Stimulated activated CD4-positive, alpha-beta T cell treated with anti-CD3 and anti-CD28 coated beads, TNF-alpha, amount 100 ng/mL, for 48 hours (primary cell): ENCODE measurements at regions not wholly inside any gene's neighbourhood (a gene's known extent, or its start where the extent isn't known, plus 50 kb on each side); places are given as distances from the start of the nearest gene placed in this dataset.

Experiments used
- DNase-seq, 3 donors: peaks; one replicate each; pipeline ENCODE4 v3.0.0-alpha.2; 2020; ENCODE audit warnings: low read depth in 3 of 3

DNA sequence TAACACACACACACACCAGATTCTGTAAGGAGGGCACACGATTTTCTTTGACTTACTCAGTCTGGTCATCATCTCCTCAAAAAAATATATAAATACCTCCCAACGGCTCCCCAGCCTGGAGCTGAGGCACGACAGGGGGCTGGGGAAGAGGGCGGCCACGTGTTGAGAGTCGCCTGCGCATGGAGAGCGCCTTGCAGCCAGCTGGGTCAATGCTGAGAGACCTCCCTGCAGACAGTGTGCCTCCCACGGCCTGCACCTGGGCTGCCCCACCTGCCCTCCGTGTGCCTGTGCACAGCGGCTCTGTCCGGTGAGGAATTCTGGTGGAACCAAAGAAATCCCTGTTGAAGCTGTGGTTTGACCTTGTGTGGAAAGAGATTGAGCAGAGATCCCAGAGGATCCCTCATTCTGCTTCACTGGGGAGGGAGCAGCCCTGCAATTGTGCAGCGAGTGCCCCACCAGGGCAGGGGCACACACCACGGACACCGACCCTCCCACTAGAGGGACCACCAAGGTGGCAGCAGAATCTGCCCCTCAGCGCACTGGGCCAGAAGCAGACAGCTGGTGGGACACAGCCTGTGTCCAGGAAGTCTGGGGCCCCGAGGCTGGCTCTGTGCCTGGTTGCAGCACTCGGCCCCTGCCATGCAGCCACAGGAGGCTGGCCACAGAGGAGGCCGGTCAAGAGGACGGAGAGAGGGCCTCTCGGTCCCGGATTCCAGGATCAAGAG is 150.5 kb upstream of the PPP2R2D start:
- DNase-seq = no peak

DNA sequence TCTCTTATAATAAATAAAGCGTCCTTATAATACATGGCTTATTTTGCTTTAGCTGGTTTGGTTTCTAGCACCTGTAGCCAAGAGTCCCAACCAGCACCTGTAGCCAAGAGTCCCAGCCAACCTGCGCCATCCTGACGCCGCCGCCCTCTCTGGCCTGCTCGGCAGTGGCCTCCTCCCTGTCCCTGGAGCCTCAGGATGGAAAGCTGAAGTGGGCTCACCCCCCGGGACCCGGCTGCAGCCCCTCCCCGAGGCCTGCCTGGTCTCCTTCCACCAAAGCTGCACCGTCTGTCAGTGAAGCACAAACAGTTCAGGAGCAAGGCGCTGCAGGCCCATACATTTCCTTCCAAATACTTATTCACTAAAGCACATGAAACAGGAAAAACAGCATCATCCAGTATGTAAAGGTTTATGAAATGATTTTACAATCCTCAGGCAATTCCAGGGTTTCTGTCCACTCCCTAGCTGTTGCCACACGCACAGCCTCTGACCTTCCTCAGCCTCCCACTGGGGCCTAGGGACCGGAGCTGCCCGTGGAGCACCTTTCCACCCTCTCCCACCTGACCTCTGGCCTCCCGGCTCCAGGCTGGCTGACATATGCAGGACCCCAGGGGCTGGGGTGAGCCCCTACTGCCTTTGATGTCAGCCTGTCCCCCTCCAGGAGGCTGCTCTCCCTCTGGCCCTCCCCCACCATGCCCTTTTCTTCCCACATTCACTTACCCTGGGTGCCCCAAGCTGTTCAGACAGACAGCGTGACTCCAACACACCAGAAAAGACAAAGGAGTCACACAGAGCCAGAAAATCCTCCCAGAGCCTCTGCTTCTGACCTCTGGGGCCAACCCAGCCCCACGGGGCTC is 149.6 kb upstream of the PPP2R2D start:
- DNase-seq = no peak

DNA sequence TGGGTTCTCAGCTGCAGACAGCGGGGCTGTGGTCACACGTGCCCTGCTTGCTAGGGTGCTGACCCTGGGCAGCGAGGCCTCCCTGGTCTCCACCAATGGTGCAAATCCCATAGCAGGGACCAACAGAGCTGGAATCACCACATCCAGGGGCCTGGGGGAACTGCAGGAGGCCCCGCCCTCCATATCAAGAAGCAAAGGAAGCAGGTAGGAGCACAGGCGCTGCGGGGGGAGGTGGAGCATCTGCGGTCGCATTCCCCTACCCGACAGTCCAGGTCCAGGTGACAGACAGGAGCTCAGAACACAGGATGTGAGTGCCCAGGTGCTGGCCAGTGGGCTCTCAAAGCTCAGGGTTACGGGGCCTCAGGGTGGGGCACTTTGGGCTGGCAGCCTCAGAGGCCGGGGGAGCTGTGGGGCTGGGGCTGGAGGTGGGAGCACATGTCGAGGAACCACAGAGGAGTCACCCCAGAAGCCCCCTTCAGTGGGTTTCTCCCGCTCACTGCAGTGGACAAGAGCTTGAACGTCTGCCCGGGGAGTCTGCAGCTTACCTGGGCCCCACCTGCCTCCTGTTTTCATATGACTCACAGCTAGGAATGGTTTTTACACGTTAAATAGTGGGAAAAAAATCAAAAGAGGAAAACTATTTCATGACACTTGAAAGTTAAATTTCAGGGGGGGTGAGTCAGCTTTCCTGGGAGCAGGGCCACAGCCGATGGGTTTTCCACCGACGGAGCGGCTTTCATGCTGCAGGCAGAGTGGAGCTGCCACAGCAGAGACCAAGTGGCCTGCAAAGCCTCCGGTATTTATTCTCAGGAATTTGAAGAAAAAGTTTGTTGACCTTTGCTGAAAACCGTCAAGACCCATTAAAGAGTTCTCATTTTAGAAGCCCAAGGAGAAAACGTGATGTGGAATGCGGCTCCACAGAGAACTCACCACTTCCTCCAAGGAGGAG is 148.7 kb upstream of the PPP2R2D start:
- DNase-seq = no peak

DNA sequence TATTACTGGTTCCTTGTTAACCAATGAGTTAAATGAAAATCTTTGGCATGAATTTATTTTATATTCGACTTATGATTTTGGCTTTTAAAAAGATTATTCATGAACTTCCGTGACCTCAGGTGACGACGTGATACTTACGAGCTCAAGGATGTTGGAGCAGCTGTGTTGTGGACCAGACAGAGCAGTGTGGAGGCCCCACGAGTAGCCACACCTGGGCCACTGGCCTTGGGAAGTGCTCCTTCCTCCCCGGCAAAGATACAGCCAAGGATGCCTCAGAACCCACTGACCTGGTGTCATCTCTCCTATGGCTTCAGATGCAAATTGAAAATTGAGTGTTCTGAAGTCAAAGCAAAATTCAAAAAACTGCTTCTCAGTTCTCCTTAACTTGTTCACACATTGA is 147.5 kb upstream of the PPP2R2D start:
- DNase-seq = no peak

DNA sequence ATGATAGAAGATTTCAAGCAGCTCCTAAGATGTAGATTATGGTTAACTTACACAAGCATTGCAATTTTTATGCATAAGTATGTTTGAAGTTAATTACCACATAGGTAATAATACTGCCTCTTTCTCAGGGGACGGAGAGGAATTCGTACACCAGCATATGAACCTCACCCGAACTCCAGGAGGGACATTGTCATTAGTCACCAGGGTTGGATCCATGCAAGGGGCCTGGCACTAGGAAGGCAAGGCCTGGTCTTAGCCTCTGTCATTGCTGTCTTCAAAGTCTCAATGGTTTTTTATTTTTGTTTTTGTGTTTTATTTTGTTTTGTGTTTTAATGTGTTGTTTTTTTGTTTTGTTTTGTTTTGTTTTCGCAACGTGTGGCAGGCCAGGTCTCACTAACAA is 145.6 kb upstream of the PPP2R2D start:
- DNase-seq = no peak

DNA sequence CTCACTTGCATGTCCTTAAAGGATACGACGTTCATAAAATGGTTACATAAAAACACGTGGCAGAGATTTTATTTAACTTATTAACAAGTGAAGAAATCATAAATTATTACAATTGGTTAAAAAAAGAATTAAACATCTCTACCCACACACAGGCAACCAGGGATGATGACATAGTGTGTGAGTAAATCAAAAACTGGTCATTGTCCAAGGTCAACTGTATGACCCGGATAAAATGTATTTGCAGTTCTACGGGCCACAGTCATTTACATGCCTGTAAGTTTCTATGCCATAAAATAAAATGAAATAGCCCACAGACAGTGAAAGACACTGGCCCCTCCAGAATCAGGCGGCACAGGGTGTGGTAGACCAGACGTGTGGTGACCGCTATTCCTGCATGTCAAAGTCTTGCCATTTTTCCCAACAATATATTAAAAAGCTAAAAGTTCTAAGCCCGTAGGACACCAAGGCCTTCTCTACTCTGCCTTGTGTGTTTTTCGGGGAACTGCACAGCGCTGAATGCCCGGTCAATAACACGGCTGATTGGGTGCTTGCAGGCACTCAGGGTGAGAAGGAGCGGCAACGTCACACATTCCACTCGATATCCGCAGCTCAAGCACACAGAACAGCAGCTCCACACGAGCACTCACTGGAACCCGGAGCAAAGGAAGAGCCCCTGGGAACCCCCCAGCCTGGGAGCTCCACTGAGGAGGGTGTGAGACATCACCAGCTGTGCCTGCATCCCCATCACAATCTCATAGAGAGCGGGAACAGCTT is 143.3 kb upstream of the PPP2R2D start:
- DNase-seq = no peak

DNA sequence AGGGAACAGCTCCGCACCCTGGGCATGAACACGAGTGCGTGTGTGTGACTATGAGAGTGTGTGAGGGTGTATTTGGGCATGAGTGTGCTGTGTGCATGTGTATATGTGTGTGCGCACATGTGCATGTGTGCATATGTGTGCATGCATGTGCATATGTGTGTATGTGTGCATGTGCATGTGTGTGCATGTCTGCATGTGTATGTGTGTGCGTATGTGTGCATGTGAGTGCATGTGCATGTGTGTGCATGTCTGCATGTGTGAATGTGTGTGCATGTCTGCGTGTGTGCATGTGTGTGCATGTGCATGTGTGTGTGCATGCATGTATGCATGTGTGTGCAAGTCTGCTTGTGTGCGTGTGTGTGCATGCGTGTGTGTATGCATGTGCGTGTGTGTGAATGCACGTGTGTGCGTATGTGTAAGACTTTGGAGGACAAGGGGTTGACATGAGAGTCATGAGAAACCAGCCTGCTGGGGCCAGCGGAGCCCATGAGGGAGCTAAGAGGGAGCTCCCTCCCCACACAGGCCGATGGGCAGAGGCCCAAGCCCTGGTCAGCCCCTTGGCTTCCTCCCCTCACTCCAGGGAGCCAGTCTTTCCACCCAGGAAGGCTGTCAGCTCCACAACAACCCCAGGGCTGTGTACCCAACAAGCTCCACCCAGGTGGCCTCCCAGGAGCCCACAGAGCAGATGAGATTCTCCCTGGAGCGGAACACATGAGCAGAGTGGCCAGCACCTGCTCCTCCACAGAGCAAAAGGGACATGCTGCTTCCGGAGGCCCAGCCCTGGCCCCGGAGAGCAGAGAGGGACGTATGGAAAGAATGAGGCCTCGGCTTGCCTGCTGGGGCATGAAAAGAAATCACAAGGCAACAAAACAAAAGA is 142.5 kb upstream of the PPP2R2D start:
- no peak for DNase-seq

DNA sequence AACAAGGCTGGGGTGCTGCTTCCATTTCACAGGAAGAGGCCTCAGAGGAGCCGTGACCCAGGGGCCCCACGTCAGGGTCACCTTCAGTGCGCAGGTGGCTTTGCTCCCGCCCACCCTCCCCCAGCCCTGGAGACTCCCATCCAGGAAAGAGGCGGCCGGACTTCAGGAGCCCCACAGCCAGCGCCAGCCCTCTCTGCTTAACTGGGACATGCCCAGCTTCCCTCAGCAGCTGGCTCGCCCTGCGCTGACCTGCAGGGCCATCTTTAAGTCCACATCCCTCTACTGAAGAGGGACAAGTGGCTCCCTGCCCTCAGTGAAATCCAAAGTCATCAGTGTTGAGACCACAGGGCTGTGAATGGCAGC is 141.9 kb upstream of the PPP2R2D start:
- no peak for DNase-seq

DNA sequence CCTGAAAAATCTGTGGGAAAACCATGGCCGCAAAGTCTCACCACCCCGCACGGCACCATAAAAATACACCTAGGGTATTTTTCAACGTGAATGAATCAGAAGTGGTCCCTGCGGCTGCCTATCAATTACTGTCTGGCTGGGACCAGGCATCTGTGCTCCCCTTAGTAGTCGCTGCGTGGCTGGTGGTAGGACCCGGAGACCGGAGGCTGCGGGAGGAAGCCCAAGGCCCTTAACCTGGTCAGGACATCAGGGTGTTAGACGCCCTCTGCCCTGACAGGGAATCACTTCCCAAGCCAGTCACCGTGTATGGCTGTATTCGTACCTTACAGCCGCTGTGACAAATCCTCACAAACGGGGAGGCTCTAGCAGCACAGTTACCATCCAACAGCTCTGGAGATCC is 141.5 kb upstream of the PPP2R2D start:
- no peak for DNase-seq

DNA sequence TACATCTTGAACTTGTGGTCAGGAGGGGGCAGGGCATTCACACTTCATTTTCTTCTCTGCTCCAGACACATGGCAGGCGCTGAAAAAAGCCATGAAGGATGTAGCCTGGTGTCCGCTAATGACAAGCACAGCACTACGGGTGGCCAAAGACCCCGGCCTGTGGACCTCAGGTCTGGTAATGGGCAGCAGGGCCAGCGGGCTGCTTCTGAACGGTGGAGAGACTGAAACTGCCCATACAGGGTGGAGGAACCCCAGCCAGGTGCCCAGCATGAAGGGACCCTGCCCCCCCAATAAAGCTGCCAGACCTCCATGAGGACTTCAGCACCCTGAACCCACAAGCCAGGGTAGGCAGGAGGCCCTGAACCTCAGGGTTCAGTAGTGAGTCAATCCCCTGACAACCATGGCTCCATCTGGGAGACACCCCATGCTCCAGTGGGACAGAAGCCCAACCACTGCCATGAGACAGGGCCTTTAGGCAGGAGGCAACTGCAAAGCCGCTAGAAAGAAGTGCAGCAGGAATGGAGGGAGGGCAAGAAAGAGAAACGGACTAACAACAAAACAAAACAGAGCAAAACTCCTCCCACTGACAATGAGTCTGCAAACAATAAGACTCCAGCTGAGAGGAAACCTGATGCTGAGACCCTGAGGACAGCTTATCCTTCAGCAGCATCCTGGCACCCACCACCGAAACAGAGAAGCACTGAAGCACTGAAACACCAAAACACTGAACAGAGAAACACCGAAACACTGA is 140.2 kb upstream of the PPP2R2D start:
- no peak for DNase-seq

DNA sequence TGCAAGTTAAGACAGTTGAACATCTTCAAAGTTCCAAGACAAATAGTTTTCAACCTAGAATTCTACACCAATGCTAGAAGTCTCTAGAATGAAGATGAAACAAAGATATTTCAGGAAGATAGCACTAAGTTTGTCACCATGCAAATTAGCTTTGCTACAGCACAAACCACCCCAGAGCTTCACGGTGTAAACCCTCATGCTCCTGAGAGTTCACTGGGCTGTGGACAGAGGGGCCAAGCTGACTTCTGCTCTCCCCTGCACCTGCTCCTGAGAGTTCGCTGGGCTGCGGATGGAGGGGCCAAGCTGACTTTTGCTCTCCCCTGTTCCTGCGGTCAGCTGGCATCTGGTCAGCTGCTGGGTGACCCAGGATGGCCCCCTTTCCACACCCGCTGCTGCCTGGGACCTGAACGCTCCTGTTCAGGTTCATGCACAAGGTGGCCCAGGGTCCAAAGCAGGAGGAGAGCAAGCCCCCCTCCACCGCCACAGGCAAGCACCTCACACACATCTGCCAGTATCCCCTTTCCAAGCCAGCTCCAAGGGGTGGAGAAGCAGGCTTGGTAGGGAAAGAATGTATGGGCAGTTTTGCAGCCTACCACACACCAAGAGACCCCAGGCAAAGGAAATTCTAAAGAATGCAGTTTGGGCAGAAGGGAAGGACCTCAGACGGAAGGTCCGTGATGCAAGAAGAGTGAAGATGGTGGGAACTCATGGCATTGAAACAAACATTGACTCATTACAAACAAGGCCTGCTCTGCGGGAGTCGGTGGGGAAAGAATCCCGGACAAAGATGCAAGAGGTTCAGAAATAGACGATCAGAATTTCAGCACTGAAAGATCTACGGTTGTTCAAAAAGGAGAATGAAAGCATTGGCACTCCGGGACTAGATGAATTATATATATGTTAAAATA is 137.8 kb upstream of the PPP2R2D start:
- DNase-seq = no peak

DNA sequence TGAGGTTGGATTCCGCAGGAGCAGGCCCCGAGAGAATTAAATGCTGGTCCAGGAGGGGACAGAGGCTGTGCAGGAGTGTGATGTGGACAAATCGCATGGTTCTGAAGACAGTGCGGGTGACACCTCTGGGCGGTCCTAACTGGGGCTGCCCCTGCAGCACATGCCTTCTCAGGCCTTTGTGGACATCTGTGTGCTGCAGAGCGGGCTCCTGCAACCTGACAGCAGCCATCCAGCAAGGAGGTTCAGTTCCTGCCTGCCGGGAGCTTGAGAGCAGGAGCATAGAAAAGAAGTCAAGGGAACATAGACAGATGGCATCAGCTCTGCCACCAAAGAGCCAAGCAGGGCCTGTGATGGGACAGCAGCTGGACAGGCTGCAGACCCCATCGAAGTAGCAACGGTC is 135.9 kb upstream of the PPP2R2D start:
- DNase-seq = no peak

DNA sequence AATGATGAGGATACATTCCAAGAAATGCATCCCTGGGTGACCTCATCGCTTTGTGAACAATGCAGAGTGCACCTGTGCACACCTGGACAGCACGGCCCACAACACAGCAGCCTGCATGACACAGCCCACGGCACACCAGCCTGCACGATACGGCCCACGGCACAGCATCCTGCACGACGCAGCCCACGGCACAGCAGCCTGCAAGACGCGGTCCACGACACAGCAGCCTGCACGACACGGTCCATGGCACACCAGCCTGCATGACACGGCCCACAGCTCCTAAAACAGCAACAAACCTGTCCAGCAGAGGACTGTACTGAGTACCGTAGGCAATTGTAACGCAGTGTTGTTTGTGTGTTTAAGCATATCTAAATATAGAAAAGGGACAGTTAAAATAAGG is 134.7 kb upstream of the PPP2R2D start:
- DNase-seq = no peak

DNA sequence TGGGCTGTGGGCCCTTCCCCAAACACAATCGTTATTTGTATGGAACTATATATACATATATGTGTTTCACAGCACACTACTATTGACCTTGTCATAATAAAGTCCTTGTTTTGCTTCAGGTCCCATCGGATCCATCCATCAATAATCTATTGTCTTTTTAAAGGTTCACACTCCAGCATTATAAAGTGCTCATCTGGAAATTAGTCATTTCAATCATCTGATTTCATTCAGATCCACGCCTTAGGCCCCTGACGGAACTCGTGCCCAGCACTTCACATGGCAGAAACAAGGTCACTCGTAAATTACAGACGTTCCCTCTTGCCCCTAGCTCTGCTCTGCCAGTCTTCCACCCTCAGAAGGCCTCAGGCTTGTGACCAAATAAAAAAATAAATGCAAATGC is 133.1 kb upstream of the PPP2R2D start:
- DNase-seq = no peak

DNA sequence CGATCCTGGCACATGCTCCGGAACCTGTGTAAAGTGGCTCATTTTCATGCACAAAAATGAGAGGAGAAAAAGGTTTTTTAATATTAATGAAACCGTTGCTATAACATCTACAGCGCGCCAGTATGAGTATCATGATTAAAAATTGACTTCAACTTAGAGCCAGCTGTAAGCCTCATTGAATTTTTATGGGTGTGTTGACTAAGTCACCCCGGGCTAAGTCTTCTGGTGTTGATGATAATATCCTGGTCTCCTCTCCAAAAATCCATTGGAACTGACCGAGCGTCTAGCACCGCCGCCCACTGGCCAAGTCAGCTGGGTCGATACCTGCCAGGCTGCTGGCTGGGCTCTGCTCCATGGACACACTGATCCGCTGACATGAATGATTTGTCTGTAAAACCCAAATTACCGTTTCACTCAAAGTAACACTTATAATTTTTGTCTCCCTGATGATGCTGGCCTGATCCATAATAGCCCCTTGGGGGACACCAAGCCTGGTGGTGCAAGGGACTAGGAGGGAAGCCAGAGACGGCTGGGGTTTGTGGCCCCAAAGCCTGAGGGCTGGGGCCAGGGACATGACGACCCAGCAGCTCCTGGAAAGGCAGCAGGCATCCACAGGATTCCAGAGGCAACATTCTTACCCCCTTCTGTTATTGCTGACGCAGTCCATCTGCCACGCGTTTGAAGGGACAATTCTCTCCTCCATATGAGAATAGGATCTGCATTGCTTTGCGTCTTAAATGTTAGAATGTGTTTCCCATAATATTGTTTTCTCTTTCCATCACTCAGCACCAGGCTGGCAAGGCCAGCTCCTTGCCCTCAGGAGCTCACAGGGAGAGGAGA is 131.0 kb upstream of the PPP2R2D start:
- DNase-seq = no peak

DNA sequence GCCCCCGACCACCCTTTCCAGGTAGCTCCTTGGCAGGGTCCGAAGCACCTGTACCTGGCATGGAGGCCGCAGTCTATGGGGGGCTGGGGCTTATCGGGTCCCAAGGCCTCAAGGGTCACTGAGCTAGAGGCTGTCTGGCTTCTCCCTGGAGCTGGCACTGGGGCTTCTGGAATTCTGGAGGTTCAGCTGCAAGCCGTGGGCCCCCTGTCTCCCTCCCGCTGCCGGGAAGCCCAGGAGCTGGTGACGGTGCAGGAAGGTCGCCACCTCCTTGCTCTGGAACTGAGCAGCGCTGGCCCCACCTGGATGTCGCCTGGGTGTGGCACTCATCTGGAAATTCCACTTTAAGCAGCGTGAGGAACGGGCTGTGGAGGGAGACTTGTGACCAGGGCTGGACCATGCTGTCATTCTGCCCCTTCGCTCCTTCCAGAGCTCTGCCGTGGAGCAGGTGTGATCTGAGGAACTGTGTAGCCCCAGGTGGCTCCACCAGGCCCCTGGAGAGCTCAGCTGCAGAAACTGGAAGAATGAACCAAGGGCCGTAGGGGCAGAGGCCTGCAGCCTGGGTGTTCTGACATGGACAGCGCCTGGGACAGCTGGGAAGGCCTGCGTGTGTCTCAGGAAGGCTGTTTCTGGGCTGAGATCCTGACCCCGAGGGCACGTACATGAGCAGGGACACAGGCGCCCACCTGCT is 129.7 kb upstream of the PPP2R2D start:
- DNase-seq = no peak
